D721Med (cell line): ENCODE measurements at regions not wholly inside any gene's neighbourhood (a gene's known extent, or its start where the extent isn't known, plus 50 kb on each side); places are given as distances from the start of the nearest gene placed in this dataset.

Source experiments
- DNase-seq: peaks from one replicate; pipeline ENCODE4 v3.0.0; 2011; ENCODE audit warnings: low spot score; ENCODE audit not compliant: insufficient read length
- FAIRE-seq: peaks from 2 replicates; lab custom pipeline; 2011; peaks lifted over from hg19 to GRCh38; lab: Jason Lieb, UNC
- TF ChIP-seq, protein P1 (sequence below): IDR thresholded peaks from 2 replicates; pipeline ENCODE4 v1.5.1; 2012; ENCODE audit warnings: mild to moderate bottlenecking, control low read depth; ENCODE audit not compliant: insufficient read depth; ENCODE audit errors: missing control alignments

DNA sequence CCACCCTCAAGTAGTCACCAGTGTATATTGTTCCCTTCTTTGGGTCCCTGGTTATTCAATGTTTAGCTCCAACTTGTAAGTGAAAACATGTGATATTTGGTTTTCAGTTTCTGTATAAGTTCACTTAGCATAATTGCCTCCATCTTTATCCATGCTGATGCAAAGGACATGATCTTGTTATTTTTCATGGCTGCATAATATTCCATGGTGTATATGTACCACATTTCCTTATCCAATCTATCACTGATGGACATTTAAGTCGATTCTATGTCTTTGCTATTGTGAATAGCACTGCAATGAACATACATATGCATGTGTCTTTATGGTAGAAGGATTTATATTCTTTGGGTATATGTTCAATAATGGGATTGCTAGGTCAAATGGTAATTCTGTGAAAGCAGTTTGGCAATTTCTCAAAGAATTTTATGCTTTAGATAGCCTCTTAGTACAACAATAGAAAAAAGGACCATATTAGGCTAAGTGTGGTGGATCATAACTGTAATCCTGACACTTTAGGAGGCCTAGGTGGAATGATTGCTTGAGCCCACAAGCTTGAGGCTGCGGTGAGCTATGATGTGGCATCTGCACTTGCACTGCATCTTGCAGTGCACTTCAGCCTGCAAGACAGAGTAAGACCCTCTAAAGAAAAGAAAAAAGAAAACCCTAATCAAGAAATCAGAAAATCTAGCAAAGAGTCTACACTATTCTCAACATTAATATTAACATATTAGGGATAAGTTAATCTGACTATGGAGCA is 468.5 kb upstream of the FAT3 start:
- DNase-seq = no peak
- TF ChIP-seq, protein P1, sequence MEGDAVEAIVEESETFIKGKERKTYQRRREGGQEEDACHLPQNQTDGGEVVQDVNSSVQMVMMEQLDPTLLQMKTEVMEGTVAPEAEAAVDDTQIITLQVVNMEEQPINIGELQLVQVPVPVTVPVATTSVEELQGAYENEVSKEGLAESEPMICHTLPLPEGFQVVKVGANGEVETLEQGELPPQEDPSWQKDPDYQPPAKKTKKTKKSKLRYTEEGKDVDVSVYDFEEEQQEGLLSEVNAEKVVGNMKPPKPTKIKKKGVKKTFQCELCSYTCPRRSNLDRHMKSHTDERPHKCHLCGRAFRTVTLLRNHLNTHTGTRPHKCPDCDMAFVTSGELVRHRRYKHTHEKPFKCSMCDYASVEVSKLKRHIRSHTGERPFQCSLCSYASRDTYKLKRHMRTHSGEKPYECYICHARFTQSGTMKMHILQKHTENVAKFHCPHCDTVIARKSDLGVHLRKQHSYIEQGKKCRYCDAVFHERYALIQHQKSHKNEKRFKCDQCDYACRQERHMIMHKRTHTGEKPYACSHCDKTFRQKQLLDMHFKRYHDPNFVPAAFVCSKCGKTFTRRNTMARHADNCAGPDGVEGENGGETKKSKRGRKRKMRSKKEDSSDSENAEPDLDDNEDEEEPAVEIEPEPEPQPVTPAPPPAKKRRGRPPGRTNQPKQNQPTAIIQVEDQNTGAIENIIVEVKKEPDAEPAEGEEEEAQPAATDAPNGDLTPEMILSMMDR = no peak
- no peak for FAIRE-seq

DNA sequence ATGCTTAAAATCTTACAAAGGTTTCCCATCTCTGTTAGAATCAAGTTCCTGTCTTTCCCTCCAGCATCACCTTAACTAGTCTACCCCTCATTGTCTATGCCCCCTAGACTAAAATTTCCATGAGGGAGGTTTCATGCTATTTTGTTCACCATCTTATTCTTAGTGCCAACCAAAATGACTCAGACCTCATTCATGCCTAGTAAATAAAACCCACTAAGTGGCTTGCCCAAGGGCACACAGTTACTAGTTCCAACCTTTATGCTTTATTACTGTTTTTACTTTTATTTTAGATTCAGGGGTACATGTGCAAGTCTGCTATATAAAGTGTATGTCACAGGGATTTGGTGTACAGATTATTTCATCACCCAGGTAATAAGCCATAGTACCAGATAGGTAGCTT is 469.1 kb upstream of the FAT3 start:
- TF ChIP-seq, protein P1 = no peak
- DNase-seq (no peak), FAIRE-seq (no peak)

DNA sequence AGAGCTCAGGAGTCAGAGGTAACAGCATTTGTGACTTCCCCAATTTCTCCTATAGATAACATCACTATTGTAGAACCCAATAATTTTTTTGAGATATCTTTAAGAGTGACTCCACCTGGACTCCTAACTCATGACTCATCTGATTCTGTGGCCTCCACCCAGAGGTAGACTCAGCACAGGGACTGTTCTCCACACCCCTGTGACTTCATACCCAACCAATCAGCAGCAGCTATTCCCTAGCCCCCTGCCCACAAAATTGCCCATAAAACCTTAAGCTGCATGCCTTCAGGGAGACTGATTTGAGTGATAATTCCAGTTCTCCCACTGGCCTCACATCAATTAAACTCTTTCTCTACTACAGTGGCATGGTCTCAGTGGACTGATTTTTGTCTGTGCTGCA is 475.4 kb upstream of the FAT3 start:
- TF ChIP-seq, protein P1 = no peak
- DNase-seq (no peak), FAIRE-seq (no peak)

DNA sequence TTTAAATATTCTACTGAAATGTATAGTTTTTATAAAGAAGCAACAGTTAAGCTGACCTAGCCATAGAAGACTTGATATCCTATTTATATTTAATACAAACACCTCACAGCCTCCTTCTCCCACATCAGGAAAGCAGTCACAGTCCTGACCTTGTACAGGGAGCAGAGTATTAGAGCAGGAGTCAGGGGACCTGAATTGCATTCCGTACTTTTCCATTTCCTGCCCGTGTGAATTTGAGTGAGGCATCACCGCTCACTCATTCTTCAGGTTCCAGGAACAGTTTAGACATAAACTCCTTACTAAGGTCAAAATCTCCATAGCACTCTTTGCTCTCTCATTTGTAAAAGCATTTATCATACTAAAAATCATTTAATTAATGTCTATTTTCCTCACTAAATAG is 482.5 kb upstream of the FAT3 start:
- TF ChIP-seq, protein P1 = no peak

DNA sequence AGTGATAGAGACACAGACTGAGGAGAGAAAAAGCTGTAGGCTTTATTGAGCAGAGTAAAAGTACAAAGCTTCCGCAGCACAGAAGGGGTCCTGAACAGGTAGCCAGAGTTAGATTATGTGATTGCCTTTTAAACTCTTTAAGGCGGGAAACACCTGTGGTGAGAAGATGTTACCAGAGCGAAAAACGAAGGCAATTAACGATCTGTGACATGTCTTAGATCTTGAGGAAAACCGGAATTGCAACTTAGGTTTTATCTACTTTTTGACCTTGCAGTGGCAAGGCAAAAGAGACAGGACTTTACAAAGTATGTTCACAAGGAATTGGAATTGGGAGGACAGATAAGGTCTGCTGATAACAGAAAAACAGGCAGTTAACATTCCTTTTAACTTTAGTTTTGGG is 493.6 kb upstream of the FAT3 start:
- DNase-seq = no peak
- no peak for FAIRE-seq
- TF ChIP-seq, protein P1 = no peak

More for the DNA sequence above, 482.5 kb upstream of the FAT3 start:
- no peak for DNase-seq
- FAIRE-seq = no peak

DNA sequence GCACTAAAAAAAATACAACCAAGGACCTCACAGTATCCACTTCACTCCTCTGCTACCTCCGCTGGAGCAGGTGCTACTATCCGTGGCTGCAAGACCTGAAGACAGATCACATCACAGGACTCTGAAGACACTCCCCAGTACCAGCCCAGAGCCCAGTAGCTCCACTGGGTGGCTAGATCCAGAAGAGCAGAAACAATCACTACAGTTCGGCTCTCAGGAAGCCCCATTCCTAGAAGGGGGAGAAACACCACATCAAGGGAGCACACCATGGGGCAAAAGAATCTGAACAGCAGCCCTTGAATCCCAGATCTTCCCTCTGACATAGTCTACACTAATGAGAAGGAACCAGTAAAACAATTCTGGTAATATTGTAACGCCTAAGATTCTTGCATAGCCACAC is 494.0 kb upstream of the FAT3 start:
- DNase-seq (no peak), FAIRE-seq (no peak)
- TF ChIP-seq, protein P1 = no peak

DNA sequence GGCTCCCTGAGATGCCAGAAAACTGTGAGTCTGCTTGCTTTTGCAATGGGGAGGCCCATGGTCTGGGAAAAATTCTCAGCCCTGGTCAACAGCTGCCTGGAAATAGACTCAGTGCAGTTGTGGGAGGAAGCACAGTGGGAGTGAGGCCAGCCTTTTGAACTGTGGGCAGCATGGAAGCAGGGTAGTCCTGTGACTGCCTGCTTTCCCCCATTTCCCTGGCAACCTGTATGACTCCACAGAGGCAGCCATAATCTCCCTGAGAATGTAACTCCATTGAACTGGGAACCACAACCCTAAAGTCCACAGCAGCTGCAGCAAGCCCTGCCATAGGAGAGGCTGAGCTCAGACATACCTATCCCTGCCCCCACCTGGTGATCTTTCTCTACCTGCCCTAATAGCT is 494.6 kb upstream of the FAT3 start:
- DNase-seq (no peak), FAIRE-seq (no peak)
- TF ChIP-seq, protein P1 = no peak
